ENCODE measurements at regions not wholly inside any gene's neighbourhood (a gene's known extent, or its start where the extent isn't known, plus 50 kb on each side); places are given as distances from the start of the nearest gene placed in this dataset.

DNA sequence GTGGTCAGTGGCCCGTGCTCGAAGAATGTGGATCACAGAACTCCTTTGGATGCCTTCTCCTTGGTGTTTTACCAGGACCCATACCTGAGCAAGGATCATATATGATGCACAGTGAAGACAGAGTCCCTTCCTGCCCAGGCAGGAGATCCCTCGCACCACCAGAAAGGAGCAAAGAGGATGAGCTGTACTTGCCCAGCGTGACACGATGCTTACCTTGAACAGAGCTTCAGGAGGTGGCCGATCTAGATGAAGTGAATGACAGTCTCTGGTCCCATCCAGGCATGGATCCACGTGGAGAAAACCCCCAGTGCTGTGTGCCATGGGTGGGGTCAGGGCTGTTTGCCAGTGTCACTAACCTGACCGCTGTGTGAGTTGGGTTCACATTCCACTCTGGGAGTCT, 455.4 kb downstream of the GADD45G start:
- Mint-ChIP-seq H3K4me1 (peaks cover 6% of the 10 kb centered on the region), H3K4me3 (no peak overlapping the region)
- TF ChIP-seq, protein P1, sequence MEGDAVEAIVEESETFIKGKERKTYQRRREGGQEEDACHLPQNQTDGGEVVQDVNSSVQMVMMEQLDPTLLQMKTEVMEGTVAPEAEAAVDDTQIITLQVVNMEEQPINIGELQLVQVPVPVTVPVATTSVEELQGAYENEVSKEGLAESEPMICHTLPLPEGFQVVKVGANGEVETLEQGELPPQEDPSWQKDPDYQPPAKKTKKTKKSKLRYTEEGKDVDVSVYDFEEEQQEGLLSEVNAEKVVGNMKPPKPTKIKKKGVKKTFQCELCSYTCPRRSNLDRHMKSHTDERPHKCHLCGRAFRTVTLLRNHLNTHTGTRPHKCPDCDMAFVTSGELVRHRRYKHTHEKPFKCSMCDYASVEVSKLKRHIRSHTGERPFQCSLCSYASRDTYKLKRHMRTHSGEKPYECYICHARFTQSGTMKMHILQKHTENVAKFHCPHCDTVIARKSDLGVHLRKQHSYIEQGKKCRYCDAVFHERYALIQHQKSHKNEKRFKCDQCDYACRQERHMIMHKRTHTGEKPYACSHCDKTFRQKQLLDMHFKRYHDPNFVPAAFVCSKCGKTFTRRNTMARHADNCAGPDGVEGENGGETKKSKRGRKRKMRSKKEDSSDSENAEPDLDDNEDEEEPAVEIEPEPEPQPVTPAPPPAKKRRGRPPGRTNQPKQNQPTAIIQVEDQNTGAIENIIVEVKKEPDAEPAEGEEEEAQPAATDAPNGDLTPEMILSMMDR (IDR thresholded peaks at IDR 0.05), result no peak

DNA sequence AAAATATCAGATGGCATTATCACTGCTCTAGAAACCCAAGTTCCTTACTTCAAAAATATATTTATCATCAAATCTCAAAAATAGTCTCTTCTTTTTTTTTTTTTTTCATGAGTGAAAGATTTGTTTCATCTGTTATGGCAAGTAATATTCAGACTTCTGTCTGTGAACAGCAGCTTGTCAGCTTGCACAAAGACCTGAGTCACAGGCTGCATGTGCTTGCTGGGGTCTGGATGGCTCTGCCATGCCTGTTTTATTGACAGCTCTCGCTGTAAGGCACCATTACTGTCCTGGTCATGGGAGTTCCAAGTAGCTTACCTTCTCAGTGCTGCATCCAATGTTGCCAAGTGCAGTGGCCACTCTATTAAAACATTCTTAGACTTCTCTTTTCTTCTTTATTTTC, 456.4 kb downstream of the GADD45G start:
- Mint-ChIP-seq H3K9me3 (peaks cover 2% of the 10 kb centered on the region), H3K4me1 (peaks cover 6% of the 10 kb centered on the region), H3K27ac (no peak overlapping the region), H3K36me3 (ENCODE audit: low read depth) (no peaks in the 10 kb centered on the region), H3K27me3 (ENCODE audit: low read depth, poor library complexity) (peaks cover 30% of the 10 kb centered on the region), H3K4me3 (no peak overlapping the region)
- TF ChIP-seq, protein P1 (IDR thresholded peaks at IDR 0.05), result no peak
- no peak for DNase-seq

More for the DNA sequence above, 455.4 kb downstream of the GADD45G start:
- Mint-ChIP-seq H3K36me3 (ENCODE audit: low read depth) (no peaks in the 10 kb centered on the region), H3K9me3 (peaks cover 4% of the 10 kb centered on the region), H3K27me3 (ENCODE audit: low read depth, poor library complexity) (peaks cover 33% of the 10 kb centered on the region), H3K27ac (no peak overlapping the region)
- DNase-seq, result no peak

DNA sequence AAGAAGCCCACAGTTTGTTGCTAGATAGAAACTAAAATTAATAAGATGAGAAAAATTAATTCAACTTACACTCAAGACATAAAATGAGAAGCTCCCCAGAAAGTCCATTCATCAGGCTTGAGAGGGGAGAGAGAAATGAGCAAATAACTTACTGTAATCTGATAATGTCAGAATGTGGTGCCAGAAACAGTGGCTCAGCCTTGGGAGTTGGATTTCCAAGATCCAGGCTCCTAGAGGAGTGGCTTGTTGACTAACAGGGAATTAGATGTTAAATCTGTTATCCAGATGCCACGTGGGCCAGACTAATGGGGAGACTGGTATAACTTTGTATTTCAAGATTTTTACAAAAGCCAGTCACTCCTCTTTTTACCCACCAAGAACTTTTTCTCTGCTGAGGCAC, 458.2 kb downstream of the GADD45G start:
- TF ChIP-seq, protein P1 (IDR thresholded peaks at IDR 0.05), result no peak
- Mint-ChIP-seq H3K4me3 (no peak overlapping the region), H3K9me3 (no peaks in the 10 kb centered on the region), H3K27ac (no peak overlapping the region), H3K4me1 (peaks cover 12% of the 10 kb centered on the region), H3K36me3 (ENCODE audit: low read depth) (no peaks in the 10 kb centered on the region), H3K27me3 (ENCODE audit: low read depth, poor library complexity) (peaks cover 25% of the 10 kb centered on the region)
- no peak for DNase-seq

DNA sequence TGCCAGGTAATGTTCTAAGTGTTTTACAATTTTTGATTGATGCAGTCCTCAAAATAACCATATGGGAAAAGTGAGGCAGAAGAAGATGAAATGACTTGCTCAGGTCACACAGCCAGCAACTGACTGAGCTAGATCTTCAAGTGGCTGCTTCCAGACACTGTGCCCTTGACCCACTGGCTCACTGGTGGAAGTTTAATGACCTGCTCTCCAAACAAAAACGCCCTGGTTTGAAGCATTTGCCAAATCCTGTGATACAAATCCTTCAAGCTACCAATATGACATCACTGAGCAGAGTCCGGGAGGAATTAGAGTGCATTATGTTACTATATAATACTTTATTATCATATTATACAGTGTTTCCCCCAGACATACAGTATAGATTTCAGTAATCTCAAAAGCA, 459.4 kb downstream of the GADD45G start:
- no peaks in the 10 kb centered on the region for H3K36me3 Mint-ChIP-seq (ENCODE audit: low read depth)
- H3K4me1 Mint-ChIP-seq, result peaks cover 24% of the 10 kb centered on the region

DNA sequence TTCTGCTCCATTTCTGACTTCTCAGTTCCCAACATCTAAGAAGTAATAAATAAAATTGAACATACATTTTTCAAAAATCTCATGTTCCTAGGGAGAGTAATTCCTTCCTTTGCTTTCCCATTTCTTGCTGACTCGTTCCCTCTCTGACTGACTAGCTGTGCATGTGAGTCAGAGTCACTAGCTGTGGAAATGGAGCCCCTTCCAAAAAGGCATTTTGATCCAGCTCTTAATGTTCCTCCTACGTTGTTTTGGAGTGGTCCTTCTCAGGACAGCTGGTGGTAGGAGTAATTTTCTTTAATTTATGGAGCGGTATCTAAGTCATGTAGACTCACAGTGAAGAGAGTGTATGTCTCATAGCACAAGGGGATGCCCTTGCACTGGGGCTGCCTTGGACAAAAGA, 460.2 kb downstream of the GADD45G start:
- no peak overlapping the region for H3K4me3 Mint-ChIP-seq
- TF ChIP-seq, protein P1 (IDR thresholded peaks at IDR 0.05), result no peak
- no peaks in the 10 kb centered on the region for H3K9me3 Mint-ChIP-seq
- DNase-seq, result no peak
- H3K27ac Mint-ChIP-seq, result no peak overlapping the region
- peaks cover 25% of the 10 kb centered on the region for H3K27me3 Mint-ChIP-seq (ENCODE audit: low read depth, poor library complexity)
- peaks cover 27% of the 10 kb centered on the region for H3K4me1 Mint-ChIP-seq
- H3K36me3 Mint-ChIP-seq (ENCODE audit: low read depth), result no peaks in the 10 kb centered on the region

More for the DNA sequence above, 459.4 kb downstream of the GADD45G start:
- Mint-ChIP-seq H3K9me3 (no peaks in the 10 kb centered on the region), H3K27ac (no peak overlapping the region), H3K27me3 (ENCODE audit: low read depth, poor library complexity) (peaks cover 25% of the 10 kb centered on the region), H3K4me3 (no peak overlapping the region)
- TF ChIP-seq, protein P1 (IDR thresholded peaks at IDR 0.05), result no peak
- DNase-seq, result no peak

DNA sequence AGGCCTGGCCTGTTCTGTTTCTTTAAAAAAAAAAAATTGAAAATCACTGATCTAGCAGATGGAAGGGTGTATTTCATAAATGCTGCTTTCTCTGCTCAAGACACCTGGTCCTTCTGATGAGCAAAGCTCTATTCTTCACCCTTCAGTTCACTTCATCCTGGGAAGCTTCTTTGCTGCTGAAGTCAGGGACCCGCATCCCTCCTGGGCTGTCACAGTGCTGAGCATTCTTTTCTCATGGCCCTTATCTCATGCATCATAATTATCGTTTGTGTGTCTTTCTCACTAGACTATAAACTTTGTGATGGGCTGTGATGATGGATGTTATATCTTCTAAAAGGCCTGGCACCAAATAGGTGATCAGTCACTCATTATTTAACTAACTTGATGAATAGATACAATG, 461.0 kb downstream of the GADD45G start:
- peaks cover 36% of the 10 kb centered on the region for H3K4me1 Mint-ChIP-seq
- no peaks in the 10 kb centered on the region for H3K36me3 Mint-ChIP-seq (ENCODE audit: low read depth)
- no peak overlapping the region for H3K4me3 Mint-ChIP-seq
- DNase-seq, result no peak
- peaks cover 25% of the 10 kb centered on the region for H3K27me3 Mint-ChIP-seq (ENCODE audit: low read depth, poor library complexity)
- TF ChIP-seq, protein P1 (IDR thresholded peaks at IDR 0.05), result no peak
- no peaks in the 10 kb centered on the region for H3K9me3 Mint-ChIP-seq
- H3K27ac Mint-ChIP-seq, result no peak overlapping the region
